DMS79 treated with DMSO at 0.1 percent for 48 hours (cell line): ENCODE measurements at regions not wholly inside any gene's neighbourhood (a gene's known extent, or its start where the extent isn't known, plus 50 kb on each side); places are given as distances from the start of the nearest gene placed in this dataset.

Experiments
- DNase-seq: peaks from one replicate; lab custom pipeline; 2025; lab: John Stamatoyannopoulos, UW

- DNase-seq = no peak
These were observed 114.1 kb upstream of the MYCN start for GRCh38 chr2:15826273-15826717.

- no peak for DNase-seq
These were observed 113.3 kb upstream of the MYCN start for GRCh38 chr2:15827001-15827400.

GRCh38 chr2:15828576-15828975 is 111.8 kb upstream of the MYCN start:
- no peak for DNase-seq

- DNase-seq = no peak
These were observed 111.1 kb upstream of the MYCN start for GRCh38 chr2:15829091-15829801.

- no peak for DNase-seq
These were observed 110.4 kb upstream of the MYCN start for GRCh38 chr2:15829985-15830384.

GRCh38 chr2:15830937-15831549 is 109.3 kb upstream of the MYCN start:
- DNase-seq = no peak

- no peak for DNase-seq
These were observed 108.2 kb upstream of the MYCN start for GRCh38 chr2:15832030-15832709.

- DNase-seq = no peak
These were observed 107.3 kb upstream of the MYCN start for GRCh38 chr2:15832849-15833680.

- DNase-seq = no peak
These were observed 106.6 kb upstream of the MYCN start for GRCh38 chr2:15833731-15834130.

- no peak for DNase-seq
These were observed 105.8 kb upstream of the MYCN start for GRCh38 chr2:15834381-15835031.

GRCh38 chr2:15835991-15836688 is 104.2 kb upstream of the MYCN start:
- no peak for DNase-seq

GRCh38 chr2:15836689-15837610 is 103.4 kb upstream of the MYCN start:
- DNase-seq = no peak

- no peak for DNase-seq
These were observed 101.8 kb upstream of the MYCN start for GRCh38 chr2:15838481-15839090.

- no peak for DNase-seq
These were observed 100.8 kb upstream of the MYCN start for GRCh38 chr2:15839426-15840124.

GRCh38 chr2:15840148-15840547 is 100.2 kb upstream of the MYCN start:
- no peak for DNase-seq

GRCh38 chr2:15840969-15841368 is 99.4 kb upstream of the MYCN start:
- no peak for DNase-seq

- no peak for DNase-seq
These were observed 98.4 kb upstream of the MYCN start for GRCh38 chr2:15841776-15842560.
